Subcutaneous abdominal adipose tissue (tissue), 5 donors: ENCODE measurements at regions not wholly inside any gene's neighbourhood (a gene's known extent, or its start where the extent isn't known, plus 50 kb on each side); places are given as distances from the start of the nearest gene placed in this dataset.

Source experiments
- H3K27ac ChIP-seq: one replicate; pipeline ENCODE4 v1.7.0; 2013; ENCODE audit warnings: low read depth, mild to moderate bottlenecking, inconsistent platforms, low read length, moderate library complexity
- H3K27me3 ChIP-seq, 5 donors: one replicate each; pipeline ENCODE4 v1.7.0; 2013; ENCODE audit warnings: low read length in 5 of 5, inconsistent platforms in 1 of 5; ENCODE audit not compliant: control insufficient read depth in 5 of 5, insufficient read depth in 4 of 5
- H3K36me3 ChIP-seq, 5 donors: one replicate each; pipeline ENCODE4 v1.7.0; 2013; ENCODE audit warnings: low read length in 5 of 5; ENCODE audit not compliant: control insufficient read depth in 5 of 5, insufficient read depth in 5 of 5
- H3K4me1 ChIP-seq, 5 donors: one replicate each; pipeline ENCODE4 v1.7.0; 2013; ENCODE audit warnings: low read length in 5 of 5, mild to moderate bottlenecking in 3 of 5, moderate library complexity in 1 of 5; ENCODE audit not compliant: control insufficient read depth in 5 of 5, insufficient read depth in 5 of 5
- H3K4me3 ChIP-seq, 5 donors: one replicate each; pipeline ENCODE4 v1.7.0; 2013; ENCODE audit warnings: low read length in 5 of 5, low read depth in 1 of 5
- H3K9ac ChIP-seq, 5 donors: one replicate each; pipeline ENCODE4 v1.7.0; 2013; ENCODE audit warnings: low read length in 5 of 5, mild to moderate bottlenecking in 4 of 5, moderate library complexity in 3 of 5
- H3K9me3 ChIP-seq, 5 donors: one replicate each; pipeline ENCODE4 v1.7.0; 2013; ENCODE audit warnings: low read length in 5 of 5; ENCODE audit not compliant: control insufficient read depth in 5 of 5
- donor health status: healthy.
- donor health status: healthy.
- donor health status: healthy.
- donor health status: healthy.
- donor health status: healthy.

DNA sequence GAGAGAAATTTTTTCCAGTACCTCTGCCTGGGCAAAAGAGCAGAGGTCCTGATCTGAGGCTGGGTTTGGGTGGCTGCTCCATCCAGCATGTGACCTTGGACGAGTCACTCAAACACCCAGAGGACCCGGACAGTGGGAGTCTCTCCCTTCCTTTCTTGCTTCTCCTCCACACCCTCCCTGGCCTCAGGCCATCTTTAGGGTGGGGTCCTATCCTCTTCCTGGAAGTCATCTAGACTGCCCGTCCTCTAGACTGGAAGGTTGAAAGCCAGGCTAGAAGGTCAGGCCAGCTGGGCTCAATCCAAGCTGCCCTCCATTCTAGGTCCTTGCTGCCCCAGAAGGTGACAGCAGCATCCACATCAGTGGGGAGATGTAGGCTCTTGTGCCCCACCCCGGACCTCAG lies 599.5 kb downstream of the MATN1 start:
- H3K27me3 ChIP-seq: peaks cover 0 to 4% (median 0%) of the 10 kb centered on the region in 5 donors
- H3K4me3 ChIP-seq: no peak overlapping the region
- no peak overlapping the region for H3K27ac ChIP-seq
- H3K36me3 ChIP-seq: no peaks in the 10 kb centered on the region
- peaks cover 0 to 6% (median 0%) of the 10 kb centered on the region in 5 donors for H3K4me1 ChIP-seq
- H3K9ac ChIP-seq: no peak overlapping the region
- peaks cover 0 to 4% (median 0%) of the 10 kb centered on the region in 5 donors for H3K9me3 ChIP-seq

DNA sequence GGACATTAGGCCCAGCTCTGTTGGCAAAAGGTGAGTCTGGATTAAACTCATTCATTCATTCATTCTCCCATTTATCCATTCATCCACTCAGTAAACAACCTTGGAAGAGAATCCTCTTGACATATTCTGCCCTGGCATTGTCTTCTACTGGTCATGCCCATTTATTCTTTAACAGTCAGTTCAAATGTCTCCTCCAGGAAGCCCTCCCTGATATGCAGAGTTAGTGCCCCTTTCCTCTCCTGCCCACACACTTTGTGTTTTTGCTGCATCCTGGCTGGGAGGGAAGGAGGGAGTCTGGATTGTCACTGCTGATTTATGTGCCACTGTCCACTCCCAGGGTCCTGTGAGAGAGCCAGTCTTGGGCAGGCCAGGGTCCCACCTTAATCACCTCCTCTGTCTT lies 600.3 kb downstream of the MATN1 start:
- H3K4me3 ChIP-seq: no peak overlapping the region
- peaks cover 0 to 4% (median 0%) of the 10 kb centered on the region in 5 donors for H3K27me3 ChIP-seq
- H3K4me1 ChIP-seq: peaks cover 0 to 6% (median 0%) of the 10 kb centered on the region in 5 donors
- peaks cover 0 to 4% (median 0%) of the 10 kb centered on the region in 5 donors for H3K9me3 ChIP-seq
- no peak overlapping the region for H3K9ac ChIP-seq
- no peaks in the 10 kb centered on the region for H3K36me3 ChIP-seq
- no peak overlapping the region for H3K27ac ChIP-seq

DNA sequence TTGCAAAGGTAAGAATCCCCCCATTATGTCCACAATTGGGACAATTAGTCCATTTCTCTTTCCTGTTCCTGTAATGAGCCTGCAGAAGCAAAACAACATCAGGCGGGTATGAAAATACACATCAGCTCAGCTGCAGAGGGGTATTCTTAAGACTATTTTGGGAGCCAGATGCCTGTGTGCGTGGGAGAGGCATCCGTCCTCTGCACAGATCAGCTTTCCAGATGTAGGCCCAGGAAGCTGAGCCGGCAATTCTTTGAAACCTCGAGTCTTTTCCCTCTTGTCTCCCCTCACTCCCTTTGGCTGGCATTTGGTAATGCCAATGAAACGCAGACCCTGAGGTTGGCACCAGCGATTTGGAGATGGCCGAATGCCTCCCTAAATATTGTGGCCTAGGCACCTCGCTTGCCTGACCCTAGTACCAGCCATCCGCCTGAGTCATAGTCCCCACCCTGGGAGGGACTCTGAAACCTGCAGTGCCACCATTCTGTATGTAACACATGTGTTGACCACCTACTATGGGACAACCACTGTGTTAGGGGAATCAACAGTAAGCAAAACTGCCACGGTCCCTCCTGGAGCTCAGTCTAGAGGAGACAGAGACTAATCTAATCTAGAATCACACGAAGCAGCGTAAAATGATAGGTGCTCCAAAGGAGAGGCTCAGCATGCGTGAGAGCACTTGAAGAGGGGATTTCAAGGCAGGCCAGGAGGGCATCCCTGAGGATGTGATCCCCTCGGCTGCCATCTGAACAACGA lies 603.0 kb downstream of the MATN1 start:
- Histone ChIP-seq H3K4me3 (no peak overlapping the region), H3K4me1 (peaks cover 0 to 6% (median 0%) of the 10 kb centered on the region in 5 donors), H3K27ac (no peak overlapping the region), H3K9me3 (peaks cover 0 to 2% (median 0%) of the 10 kb centered on the region in 5 donors), H3K36me3 (no peaks in the 10 kb centered on the region), H3K9ac (no peak overlapping the region), H3K27me3 (peaks cover 0 to 3% (median 0%) of the 10 kb centered on the region in 5 donors)

GRCh38 chr1:30117685-30118084 lies 605.7 kb downstream of the MATN1 start:
- no peaks in the 10 kb centered on the region for H3K36me3 ChIP-seq
- no peaks in the 10 kb centered on the region for H3K9me3 ChIP-seq
- H3K9ac ChIP-seq: no peak overlapping the region
- H3K4me1 ChIP-seq: no peaks in the 10 kb centered on the region
- no peak overlapping the region for H3K4me3 ChIP-seq
- no peak overlapping the region for H3K27ac ChIP-seq
- H3K27me3 ChIP-seq: peaks cover 0 to 5% (median 3%) of the 10 kb centered on the region in 5 donors

GRCh38 chr1:30111431-30111830 lies 612.0 kb downstream of the MATN1 start:
- no peaks in the 10 kb centered on the region for H3K36me3 ChIP-seq
- H3K9ac ChIP-seq: no peak overlapping the region
- no peaks in the 10 kb centered on the region for H3K9me3 ChIP-seq
- peaks cover 13 to 44% (median 33%) of the 10 kb centered on the region in 5 donors for H3K27me3 ChIP-seq
- H3K27ac ChIP-seq: no peak overlapping the region
- no peak overlapping the region for H3K4me3 ChIP-seq
- no peaks in the 10 kb centered on the region for H3K4me1 ChIP-seq

DNA sequence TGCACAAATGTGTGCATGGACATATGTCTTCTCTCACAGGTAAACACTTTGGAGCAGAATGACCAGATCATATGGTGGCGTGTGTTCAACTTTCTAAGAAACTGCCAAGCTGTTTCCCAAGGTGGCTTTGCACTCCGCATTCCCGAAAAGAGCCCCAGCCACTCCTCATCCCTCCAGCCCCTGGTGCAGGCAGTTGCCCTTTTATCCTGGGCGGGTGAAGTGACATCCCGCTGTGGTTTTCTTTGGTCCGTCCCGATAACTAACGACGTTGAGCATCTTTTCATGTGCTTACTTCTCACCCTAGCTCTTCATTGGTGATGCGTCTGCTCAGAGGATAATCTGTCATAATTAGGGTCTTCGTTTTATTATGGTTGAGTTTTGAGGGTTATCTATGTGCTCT lies 612.5 kb downstream of the MATN1 start:
- no peak overlapping the region for H3K4me3 ChIP-seq
- no peaks in the 10 kb centered on the region for H3K4me1 ChIP-seq
- peaks cover 13 to 47% (median 33%) of the 10 kb centered on the region in 5 donors for H3K27me3 ChIP-seq
- no peaks in the 10 kb centered on the region for H3K36me3 ChIP-seq
- no peak overlapping the region for H3K9ac ChIP-seq
- H3K9me3 ChIP-seq: no peaks in the 10 kb centered on the region
- no peak overlapping the region for H3K27ac ChIP-seq

DNA sequence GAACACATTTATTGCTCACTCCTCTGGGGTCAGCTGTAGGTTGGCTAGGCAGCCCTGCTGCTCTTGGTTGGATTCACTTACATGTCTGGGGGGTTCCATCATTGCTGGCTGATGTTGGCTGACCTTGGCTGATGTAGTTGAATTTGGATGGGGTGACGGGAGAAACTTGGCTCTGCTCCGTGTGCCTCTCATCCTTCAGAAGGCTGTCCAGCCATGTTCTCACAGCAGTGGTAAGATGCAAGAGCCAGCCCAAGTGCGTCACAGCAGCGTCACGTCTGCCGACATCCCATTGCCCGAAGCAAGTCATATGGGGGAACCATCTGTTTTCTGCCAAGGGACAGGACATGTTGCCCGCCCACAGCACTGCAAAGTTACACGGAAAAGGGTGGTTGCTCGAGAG lies 613.5 kb downstream of the MATN1 start:
- Histone ChIP-seq H3K27me3 (peaks cover 13 to 47% (median 35%) of the 10 kb centered on the region in 5 donors), H3K4me3 (no peak overlapping the region), H3K36me3 (no peaks in the 10 kb centered on the region), H3K4me1 (no peaks in the 10 kb centered on the region), H3K27ac (no peak overlapping the region), H3K9me3 (no peaks in the 10 kb centered on the region), H3K9ac (no peak overlapping the region)

- Histone ChIP-seq H3K4me3 (no peak overlapping the region), H3K36me3 (no peaks in the 10 kb centered on the region), H3K4me1 (no peaks in the 10 kb centered on the region), H3K27ac (no peak overlapping the region), H3K9me3 (no peaks in the 10 kb centered on the region), H3K27me3 (peaks cover 13 to 43% (median 38%) of the 10 kb centered on the region in 5 donors), H3K9ac (no peak overlapping the region)
Observed at GRCh38 chr1:30108186-30108585, 615.2 kb downstream of the MATN1 start.

- Histone ChIP-seq H3K27me3 (peaks cover 7 to 47% (median 34%) of the 10 kb centered on the region in 5 donors), H3K36me3 (no peaks in the 10 kb centered on the region), H3K4me3 (no peak overlapping the region), H3K9me3 (no peaks in the 10 kb centered on the region), H3K9ac (no peak overlapping the region), H3K27ac (no peak overlapping the region), H3K4me1 (no peaks in the 10 kb centered on the region)
Observed at GRCh38 chr1:30106125-30106524, 617.3 kb downstream of the MATN1 start.

- Histone ChIP-seq H3K27me3 (peaks cover 9 to 46% (median 34%) of the 10 kb centered on the region in 5 donors), H3K9ac (no peak overlapping the region), H3K4me1 (no peaks in the 10 kb centered on the region), H3K36me3 (no peaks in the 10 kb centered on the region), H3K4me3 (no peak overlapping the region), H3K27ac (no peak overlapping the region), H3K9me3 (no peaks in the 10 kb centered on the region)
Observed at GRCh38 chr1:30104551-30104950, 618.8 kb downstream of the MATN1 start.
